ENCODE measurements at regions not wholly inside any gene's neighbourhood (a gene's known extent, or its start where the extent isn't known, plus 50 kb on each side); places are given as distances from the start of the nearest gene placed in this dataset.

- 63 to 83% methylated on average over 13 of the region's 13 CpGs for WGBS, 2 donors
- Histone ChIP-seq H3K4me1 (no peaks in the 10 kb centered on the region), H3K4me3 (no peak overlapping the region), H3K27ac (no peak overlapping the region), H3K36me3 (no peaks in the 10 kb centered on the region), H3K27me3 (peaks cover 0 to 15% (median 0%) of the 10 kb centered on the region in 7 donors), H3K9me3 (peaks cover 0 to 5% (median 0%) of the 10 kb centered on the region in 11 donors)
- ATAC-seq (no peak), DNase-seq (no peak)
- intact Hi-C loops (cut with DNase I): loop anchor here in 1 of 10 donors (1.0 kb wide), 1 partner anchor 17 kb away; no protein-coding TSS in a partner anchor
- TF ChIP-seq, protein P1, sequence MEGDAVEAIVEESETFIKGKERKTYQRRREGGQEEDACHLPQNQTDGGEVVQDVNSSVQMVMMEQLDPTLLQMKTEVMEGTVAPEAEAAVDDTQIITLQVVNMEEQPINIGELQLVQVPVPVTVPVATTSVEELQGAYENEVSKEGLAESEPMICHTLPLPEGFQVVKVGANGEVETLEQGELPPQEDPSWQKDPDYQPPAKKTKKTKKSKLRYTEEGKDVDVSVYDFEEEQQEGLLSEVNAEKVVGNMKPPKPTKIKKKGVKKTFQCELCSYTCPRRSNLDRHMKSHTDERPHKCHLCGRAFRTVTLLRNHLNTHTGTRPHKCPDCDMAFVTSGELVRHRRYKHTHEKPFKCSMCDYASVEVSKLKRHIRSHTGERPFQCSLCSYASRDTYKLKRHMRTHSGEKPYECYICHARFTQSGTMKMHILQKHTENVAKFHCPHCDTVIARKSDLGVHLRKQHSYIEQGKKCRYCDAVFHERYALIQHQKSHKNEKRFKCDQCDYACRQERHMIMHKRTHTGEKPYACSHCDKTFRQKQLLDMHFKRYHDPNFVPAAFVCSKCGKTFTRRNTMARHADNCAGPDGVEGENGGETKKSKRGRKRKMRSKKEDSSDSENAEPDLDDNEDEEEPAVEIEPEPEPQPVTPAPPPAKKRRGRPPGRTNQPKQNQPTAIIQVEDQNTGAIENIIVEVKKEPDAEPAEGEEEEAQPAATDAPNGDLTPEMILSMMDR (IDR thresholded peaks at IDR 0.05): no peak
Measured at GRCh38 chr10:125424191-125424847, 258.6 kb downstream of the TEX36 start.

GRCh38 chr10:125423569-125423968 is 259.4 kb downstream of the TEX36 start:
- H3K4me1 ChIP-seq: no peaks in the 10 kb centered on the region
- no peaks in the 10 kb centered on the region for H3K36me3 ChIP-seq
- DNase-seq: no peak
- H3K9me3 ChIP-seq: peaks cover 0 to 6% (median 0%) of the 10 kb centered on the region in 11 donors
- peaks cover 0 to 15% (median 0%) of the 10 kb centered on the region in 7 donors for H3K27me3 ChIP-seq
- no peak overlapping the region for H3K4me3 ChIP-seq
- TF ChIP-seq, protein P1 (IDR thresholded peaks at IDR 0.05): no peak
- no peak for ATAC-seq
- intact Hi-C loops (cut with DNase I): no loop called here
- WGBS, 2 donors: 65 to 69% methylated on average over 9 of the region's 9 CpGs
- H3K27ac ChIP-seq: no peak overlapping the region

GRCh38 chr10:125419831-125420230 is 259.5 kb upstream of the CTBP2 start:
- DNase-seq (no peak), ATAC-seq (no peak)
- H3K4me1 ChIP-seq: no peaks in the 10 kb centered on the region
- H3K4me3 ChIP-seq: no peak overlapping the region
- H3K27ac ChIP-seq: no peak overlapping the region
- 82 to 83% methylated on average over 8 of the region's 8 CpGs for WGBS, 2 donors
- intact Hi-C loops (cut with DNase I): no loop called here
- no peaks in the 10 kb centered on the region for H3K36me3 ChIP-seq
- TF ChIP-seq, protein P1 (IDR thresholded peaks at IDR 0.05): no peak
- H3K9me3 ChIP-seq: peaks cover 0 to 4% (median 0%) of the 10 kb centered on the region in 11 donors
- peaks cover 0 to 21% (median 0%) of the 10 kb centered on the region in 7 donors for H3K27me3 ChIP-seq

DNA sequence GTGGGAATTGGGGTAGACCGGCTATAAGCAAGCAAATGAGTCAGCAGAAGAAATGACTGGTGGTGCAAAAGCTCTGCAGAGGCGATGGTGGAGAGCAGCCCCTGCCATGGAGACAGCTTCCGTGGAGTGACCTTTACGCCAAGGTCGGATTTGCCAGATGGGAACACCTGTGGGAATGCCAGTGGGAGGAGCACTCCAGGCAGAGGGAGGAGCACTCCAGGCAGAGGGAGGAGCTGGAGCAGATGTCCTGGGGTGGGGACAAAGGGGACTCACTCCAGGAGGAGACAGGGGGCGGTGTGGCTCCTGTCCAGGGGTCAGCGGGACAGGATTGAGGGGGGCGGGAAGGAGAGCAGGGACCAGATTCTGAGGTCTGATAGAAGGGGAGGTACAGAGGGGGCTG is 258.8 kb upstream of the CTBP2 start:
- Histone ChIP-seq H3K4me3 (no peak overlapping the region), H3K9me3 (peaks cover 0 to 4% (median 0%) of the 10 kb centered on the region in 11 donors), H3K27me3 (peaks cover 0 to 23% (median 5%) of the 10 kb centered on the region in 7 donors), H3K27ac (no peak overlapping the region), H3K4me1 (no peaks in the 10 kb centered on the region), H3K36me3 (no peaks in the 10 kb centered on the region)
- intact Hi-C loops (cut with DNase I): no loop called here
- ATAC-seq (no peak), DNase-seq (no peak)
- WGBS, 2 donors: 76 to 85% methylated on average over 8 of the region's 8 CpGs
- TF ChIP-seq, protein P1 (IDR thresholded peaks at IDR 0.05): no peak
